ENCODE measurements at regions not wholly inside any gene's neighbourhood (a gene's known extent, or its start where the extent isn't known, plus 50 kb on each side); places are given as distances from the start of the nearest gene placed in this dataset.

DNA sequence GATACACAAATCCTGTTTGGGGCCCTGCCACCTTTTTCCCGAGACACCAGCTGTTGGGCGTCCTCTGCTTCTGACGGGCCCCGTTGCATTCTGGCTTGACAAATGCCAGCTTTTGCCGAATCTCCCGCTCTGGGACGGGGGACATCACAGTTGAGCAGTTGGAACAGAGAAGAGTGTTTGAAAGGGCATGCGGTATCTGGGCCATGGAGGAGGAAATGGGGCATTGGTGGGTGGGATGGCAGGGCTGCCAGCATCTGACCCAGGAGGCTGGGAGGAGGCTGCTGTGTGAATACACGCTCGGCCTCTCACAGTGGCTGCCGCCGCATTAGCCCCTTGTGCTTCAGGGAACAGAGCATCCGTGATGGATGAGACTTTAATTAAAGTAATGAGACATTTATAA is 184.3 kb upstream of the TNRC6C start:
- ChIA-PET CTCF (interaction anchor here (1.1 to 5.4 kb wide), 7 partner anchors 95 to 244 kb away, joined by 3 to 40 read pairs (median 4); no protein-coding TSS in a partner anchor), POLR2A (interaction anchor here (0.6 kb wide), 2 partner anchors 89 to 176 kb away, joined by 3 to 5 read pairs; no protein-coding TSS in a partner anchor)
- H3K4me1 ChIP-seq (ENCODE audit: control extremely low read depth in 1 of 4, control insufficient read depth in 4 of 4, insufficient read depth in 4 of 4, low read length in 3 of 4): peaks cover 0 to 3% (median 0%) of the 10 kb centered on the region in 4 experiments
- H3K9me3 ChIP-seq (ENCODE audit: control extremely low read depth in 1 of 5, control insufficient read depth in 4 of 5, insufficient read depth in 2 of 5, low read depth in 1 of 5, low read length in 4 of 5): no peaks in the 10 kb centered on the region
- no peak overlapping the region for H3K4me3 ChIP-seq (ENCODE audit: control insufficient read depth in 1 of 7, extremely low read depth in 1 of 7, insufficient read depth in 4 of 7, low read depth in 2 of 7, low read length in 6 of 7)
- H3K36me3 ChIP-seq (ENCODE audit: control insufficient read depth in 4 of 4, insufficient read depth in 4 of 4, low read length in 3 of 4): no peaks in the 10 kb centered on the region
- H3K27ac ChIP-seq (ENCODE audit: insufficient read depth in 1 of 2, low read depth in 1 of 2, low read length in 2 of 2, poor library complexity in 1 of 2, severe bottlenecking in 2 of 2): no peak overlapping the region
- H3K27me3 ChIP-seq (replicated peaks in 2 of 5; ENCODE audit: control insufficient read depth in 4 of 5, insufficient read depth in 5 of 5, low read length in 4 of 5): peaks cover 0 to 3% (median 0%) of the 10 kb centered on the region in 5 experiments
- DNase-seq: no peak
- 97% methylated on average over 13 of the region's 13 CpGs for WGBS (ENCODE audit: insufficient coverage)

DNA sequence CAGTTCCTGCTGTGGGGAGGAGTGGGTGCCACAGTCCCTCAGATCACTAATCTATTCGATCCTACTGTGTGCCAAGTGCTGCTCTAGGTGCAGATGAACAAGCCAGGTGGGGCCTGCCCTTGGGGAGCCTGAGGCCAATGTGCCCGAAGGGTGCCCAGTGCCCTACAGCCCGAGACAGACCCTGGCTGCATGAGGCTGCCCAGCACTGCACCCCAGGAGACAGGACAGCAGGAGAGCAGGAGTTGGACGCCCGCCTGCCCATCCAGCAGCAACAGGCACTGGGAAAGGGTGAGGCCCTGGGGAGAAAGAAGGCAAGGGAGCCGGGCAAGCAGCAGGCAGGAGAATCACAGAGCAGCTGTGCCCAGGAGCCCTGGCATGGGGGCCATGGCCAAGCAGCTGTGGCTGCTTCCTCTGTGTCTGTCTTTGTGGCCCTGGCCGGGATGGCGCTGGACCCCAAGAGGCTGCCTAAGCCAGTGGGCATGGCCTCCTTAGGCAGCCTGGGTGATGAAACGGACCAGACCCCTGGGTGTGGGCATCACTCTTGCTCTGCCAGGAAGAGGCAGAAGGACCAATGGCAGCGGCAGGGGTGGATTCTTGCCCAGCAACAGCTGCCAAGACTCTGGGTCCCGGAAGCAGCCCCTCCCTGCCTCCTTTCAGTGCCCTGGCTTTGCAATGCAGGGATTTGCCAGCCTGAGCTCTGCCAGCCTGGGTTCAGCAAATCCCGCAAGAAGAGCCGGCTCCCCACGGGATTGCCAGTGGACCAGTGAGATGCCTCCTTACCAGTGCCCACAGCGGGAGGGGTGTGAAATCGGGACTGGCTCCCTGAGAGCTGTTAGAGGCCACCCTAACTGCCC is 179.6 kb upstream of the TNRC6C start:
- peak in 2 of 3 donors; percentile 24 to 40 for DNase-seq
- H3K4me3 ChIP-seq (ENCODE audit: control insufficient read depth in 1 of 7, extremely low read depth in 1 of 7, insufficient read depth in 4 of 7, low read depth in 2 of 7, low read length in 6 of 7): no peak overlapping the region
- H3K4me1 ChIP-seq (ENCODE audit: control extremely low read depth in 1 of 4, control insufficient read depth in 4 of 4, insufficient read depth in 4 of 4, low read length in 3 of 4): peaks cover 0 to 5% (median 0%) of the 10 kb centered on the region in 4 experiments
- 89% methylated on average over 15 of the region's 16 CpGs for WGBS (ENCODE audit: insufficient coverage)
- H3K9me3 ChIP-seq (ENCODE audit: control extremely low read depth in 1 of 5, control insufficient read depth in 4 of 5, insufficient read depth in 2 of 5, low read depth in 1 of 5, low read length in 4 of 5): no peaks in the 10 kb centered on the region
- peaks cover 0 to 6% (median 0%) of the 10 kb centered on the region in 5 experiments for H3K27me3 ChIP-seq (replicated peaks in 2 of 5; ENCODE audit: control insufficient read depth in 4 of 5, insufficient read depth in 5 of 5, low read length in 4 of 5)
- no peak overlapping the region for H3K27ac ChIP-seq (ENCODE audit: insufficient read depth in 1 of 2, low read depth in 1 of 2, low read length in 2 of 2, poor library complexity in 1 of 2, severe bottlenecking in 2 of 2)
- H3K36me3 ChIP-seq (ENCODE audit: control insufficient read depth in 4 of 4, insufficient read depth in 4 of 4, low read length in 3 of 4): no peaks in the 10 kb centered on the region
- CTCF ChIA-PET: interaction anchor here (0.7 kb wide), 1 partner anchor 44 kb away, joined by 3 read pairs; no protein-coding TSS in a partner anchor
- POLR2A ChIA-PET: no interaction called here

DNA sequence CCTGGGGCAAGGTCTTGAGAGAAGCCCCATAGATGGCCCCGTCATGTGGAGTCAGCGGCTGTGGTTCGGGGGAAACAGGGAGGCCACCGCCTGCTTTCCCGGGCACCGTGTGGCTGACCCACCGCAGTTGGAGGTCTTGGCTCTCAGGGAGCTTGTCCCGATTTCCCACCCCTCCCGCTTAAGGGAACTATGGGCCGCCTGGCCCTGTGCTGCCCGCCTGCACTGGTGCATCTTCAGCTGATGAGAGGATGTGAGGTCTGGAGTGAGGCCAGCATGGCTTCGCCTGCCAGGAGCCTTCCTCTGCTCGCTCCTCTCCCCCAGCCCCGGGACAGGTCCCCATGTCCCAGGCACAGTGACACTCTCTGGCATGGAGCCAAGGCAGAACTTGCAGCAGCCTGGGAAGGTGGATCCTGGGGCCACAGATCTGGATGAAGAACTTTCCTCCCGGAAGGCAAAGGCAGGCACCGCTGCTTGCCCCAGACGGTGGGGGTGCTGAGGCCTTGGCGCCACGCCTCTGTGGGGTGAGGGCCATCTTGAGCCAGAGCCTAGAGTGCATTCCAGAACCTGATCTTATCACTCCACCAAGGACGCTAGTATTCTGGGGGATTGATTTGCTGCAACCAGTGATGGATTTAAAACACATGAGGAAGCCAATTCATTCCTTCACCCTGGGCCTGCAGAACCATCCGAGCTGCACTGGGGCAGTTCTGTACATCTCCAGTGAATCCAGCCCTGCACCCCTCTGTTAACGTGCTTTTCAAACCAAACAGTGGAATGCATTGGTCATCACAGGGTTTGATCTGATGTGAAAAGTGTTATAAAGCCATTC is 178.6 kb upstream of the TNRC6C start:
- no peaks in the 10 kb centered on the region for H3K9me3 ChIP-seq (ENCODE audit: control extremely low read depth in 1 of 5, control insufficient read depth in 4 of 5, insufficient read depth in 2 of 5, low read depth in 1 of 5, low read length in 4 of 5)
- POLR2A ChIA-PET: no interaction called here
- H3K36me3 ChIP-seq (ENCODE audit: control insufficient read depth in 4 of 4, insufficient read depth in 4 of 4, low read length in 3 of 4): no peaks in the 10 kb centered on the region

DNA sequence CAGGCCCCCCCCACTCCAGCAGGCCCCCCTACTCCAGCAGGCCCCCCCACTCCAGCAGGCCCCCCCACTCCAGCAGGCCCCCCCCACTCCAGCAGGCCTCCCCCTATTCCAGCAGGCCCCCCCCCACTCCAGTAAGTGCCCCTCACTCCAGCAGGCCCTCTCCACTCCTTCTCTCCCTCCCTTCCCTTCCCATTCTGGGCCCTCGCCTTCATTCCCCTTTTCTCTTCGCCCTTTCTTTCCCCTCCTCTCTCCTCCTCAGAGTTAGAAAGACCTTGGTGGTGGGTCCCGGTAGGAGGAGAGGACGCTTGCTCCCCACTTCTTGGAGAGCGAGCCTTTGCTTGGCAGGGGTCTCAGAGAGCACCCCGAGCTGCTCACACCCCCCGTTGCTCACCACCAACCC is 177.0 kb upstream of the TNRC6C start:
- no peak overlapping the region for H3K27ac ChIP-seq (ENCODE audit: insufficient read depth in 1 of 2, low read depth in 1 of 2, low read length in 2 of 2, poor library complexity in 1 of 2, severe bottlenecking in 2 of 2)
- DNase-seq: no peak
- POLR2A ChIA-PET: no interaction called here
- H3K27me3 ChIP-seq (replicated peaks in 2 of 5; ENCODE audit: control insufficient read depth in 4 of 5, insufficient read depth in 5 of 5, low read length in 4 of 5): peaks cover 0 to 5% (median 0%) of the 10 kb centered on the region in 5 experiments
- 93% methylated on average over 4 of the region's 7 CpGs for WGBS (ENCODE audit: insufficient coverage)
- peaks cover 0 to 5% (median 0%) of the 10 kb centered on the region in 4 experiments for H3K4me1 ChIP-seq (ENCODE audit: control extremely low read depth in 1 of 4, control insufficient read depth in 4 of 4, insufficient read depth in 4 of 4, low read length in 3 of 4)
- H3K36me3 ChIP-seq (ENCODE audit: control insufficient read depth in 4 of 4, insufficient read depth in 4 of 4, low read length in 3 of 4): no peaks in the 10 kb centered on the region
- H3K4me3 ChIP-seq (ENCODE audit: control insufficient read depth in 1 of 7, extremely low read depth in 1 of 7, insufficient read depth in 4 of 7, low read depth in 2 of 7, low read length in 6 of 7): no peak overlapping the region
- CTCF ChIA-PET: interaction anchor here (2.3 kb wide), 1 partner anchor 232 kb away, joined by 7 read pairs; no protein-coding TSS in a partner anchor
- H3K9me3 ChIP-seq (ENCODE audit: control extremely low read depth in 1 of 5, control insufficient read depth in 4 of 5, insufficient read depth in 2 of 5, low read depth in 1 of 5, low read length in 4 of 5): no peaks in the 10 kb centered on the region

More for the DNA sequence above, 178.6 kb upstream of the TNRC6C start:
- 64% methylated on average over 16 of the region's 22 CpGs for WGBS (ENCODE audit: insufficient coverage)
- Histone ChIP-seq H3K27me3 (replicated peaks in 2 of 5; ENCODE audit: control insufficient read depth in 4 of 5, insufficient read depth in 5 of 5, low read length in 4 of 5) (peaks cover 0 to 4% (median 0%) of the 10 kb centered on the region in 5 experiments), H3K27ac (ENCODE audit: insufficient read depth in 1 of 2, low read depth in 1 of 2, low read length in 2 of 2, poor library complexity in 1 of 2, severe bottlenecking in 2 of 2) (no peak overlapping the region), H3K4me3 (ENCODE audit: control insufficient read depth in 1 of 7, extremely low read depth in 1 of 7, insufficient read depth in 4 of 7, low read depth in 2 of 7, low read length in 6 of 7) (no peak overlapping the region), H3K4me1 (ENCODE audit: control extremely low read depth in 1 of 4, control insufficient read depth in 4 of 4, insufficient read depth in 4 of 4, low read length in 3 of 4) (peaks cover 0 to 5% (median 0%) of the 10 kb centered on the region in 4 experiments)
- DNase-seq: no peak
- CTCF ChIA-PET: interaction anchor here (0.7 to 2.3 kb wide), 2 partner anchors 43 to 234 kb away, joined by 3 to 7 read pairs; no protein-coding TSS in a partner anchor

DNA sequence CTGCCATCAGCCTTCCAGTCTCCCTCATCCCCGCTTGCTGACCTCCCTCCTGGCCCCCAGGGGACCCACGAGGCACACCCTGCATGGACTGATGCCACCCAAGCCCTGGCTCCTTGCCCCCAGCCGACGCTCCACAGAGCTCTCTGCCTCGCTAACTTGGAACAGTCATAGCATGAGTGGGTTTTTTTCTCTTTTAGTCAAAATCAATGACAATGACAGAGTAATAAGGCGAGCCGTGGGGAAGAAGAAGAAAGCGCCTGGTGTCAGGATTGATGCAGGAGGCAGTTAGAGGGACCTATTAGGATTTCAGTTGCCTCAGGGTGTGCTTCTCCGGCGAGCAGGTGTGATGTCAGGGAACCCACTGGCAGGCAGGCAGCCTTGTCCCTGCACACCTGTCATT is 176.3 kb upstream of the TNRC6C start:
- peaks cover 0 to 5% (median 0%) of the 10 kb centered on the region in 4 experiments for H3K4me1 ChIP-seq (ENCODE audit: control extremely low read depth in 1 of 4, control insufficient read depth in 4 of 4, insufficient read depth in 4 of 4, low read length in 3 of 4)
- H3K27me3 ChIP-seq (replicated peaks in 2 of 5; ENCODE audit: control insufficient read depth in 4 of 5, insufficient read depth in 5 of 5, low read length in 4 of 5): peaks cover 0 to 9% (median 0%) of the 10 kb centered on the region in 5 experiments
- H3K27ac ChIP-seq (ENCODE audit: insufficient read depth in 1 of 2, low read depth in 1 of 2, low read length in 2 of 2, poor library complexity in 1 of 2, severe bottlenecking in 2 of 2): no peak overlapping the region
- no peak overlapping the region for H3K4me3 ChIP-seq (ENCODE audit: control insufficient read depth in 1 of 7, extremely low read depth in 1 of 7, insufficient read depth in 4 of 7, low read depth in 2 of 7, low read length in 6 of 7)
- WGBS (ENCODE audit: insufficient coverage): 100% methylated on average over 7 of the region's 10 CpGs
- DNase-seq: no peak
- ChIA-PET CTCF (interaction anchor here (2.3 kb wide), 1 partner anchor 231 kb away, joined by 7 read pairs; no protein-coding TSS in a partner anchor), POLR2A (interaction anchor here (0.5 kb wide), 1 partner anchor 224 kb away, joined by 8 read pairs; no protein-coding TSS in a partner anchor)
- H3K9me3 ChIP-seq (ENCODE audit: control extremely low read depth in 1 of 5, control insufficient read depth in 4 of 5, insufficient read depth in 2 of 5, low read depth in 1 of 5, low read length in 4 of 5): no peaks in the 10 kb centered on the region
- no peaks in the 10 kb centered on the region for H3K36me3 ChIP-seq (ENCODE audit: control insufficient read depth in 4 of 4, insufficient read depth in 4 of 4, low read length in 3 of 4)

DNA sequence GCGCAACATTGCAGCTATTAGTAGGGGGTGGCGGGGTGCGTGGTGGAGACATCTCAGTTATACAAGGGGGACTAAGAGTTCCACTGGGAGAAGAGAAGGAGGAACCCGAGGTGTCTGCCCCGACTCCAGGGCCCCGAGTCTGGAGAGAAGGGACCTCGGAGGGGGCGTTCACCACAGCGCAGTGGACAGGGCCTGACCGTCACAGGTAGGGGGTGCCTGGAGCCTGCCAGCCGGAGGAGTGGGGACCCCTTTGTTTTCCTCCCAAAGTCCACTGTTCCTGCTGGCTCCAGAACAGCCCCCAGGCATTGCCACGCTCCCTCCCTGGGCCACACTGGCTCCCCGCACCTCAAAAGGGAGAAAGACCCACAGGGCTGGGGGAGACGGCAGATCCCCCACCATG is 175.9 kb upstream of the TNRC6C start:
- Histone ChIP-seq H3K9me3 (ENCODE audit: control extremely low read depth in 1 of 5, control insufficient read depth in 4 of 5, insufficient read depth in 2 of 5, low read depth in 1 of 5, low read length in 4 of 5) (no peaks in the 10 kb centered on the region), H3K27ac (ENCODE audit: insufficient read depth in 1 of 2, low read depth in 1 of 2, low read length in 2 of 2, poor library complexity in 1 of 2, severe bottlenecking in 2 of 2) (no peak overlapping the region), H3K4me1 (ENCODE audit: control extremely low read depth in 1 of 4, control insufficient read depth in 4 of 4, insufficient read depth in 4 of 4, low read length in 3 of 4) (peaks cover 0 to 5% (median 0%) of the 10 kb centered on the region in 4 experiments), H3K36me3 (ENCODE audit: control insufficient read depth in 4 of 4, insufficient read depth in 4 of 4, low read length in 3 of 4) (no peaks in the 10 kb centered on the region), H3K27me3 (replicated peaks in 2 of 5; ENCODE audit: control insufficient read depth in 4 of 5, insufficient read depth in 5 of 5, low read length in 4 of 5) (peaks cover 0 to 9% (median 0%) of the 10 kb centered on the region in 5 experiments), H3K4me3 (ENCODE audit: control insufficient read depth in 1 of 7, extremely low read depth in 1 of 7, insufficient read depth in 4 of 7, low read depth in 2 of 7, low read length in 6 of 7) (no peak overlapping the region)
- 99% methylated on average over 12 of the region's 14 CpGs for WGBS (ENCODE audit: insufficient coverage)
- DNase-seq: no peak
- ChIA-PET POLR2A (interaction anchor here (0.5 kb wide), 1 partner anchor 224 kb away, joined by 8 read pairs; no protein-coding TSS in a partner anchor), CTCF (interaction anchor here (0.6 to 2.3 kb wide), 2 partner anchors 76 to 231 kb away, joined by 3 to 7 read pairs; no protein-coding TSS in a partner anchor)
